KOPT-K1 (cell line): ENCODE measurements at regions not wholly inside any gene's neighbourhood (a gene's known extent, or its start where the extent isn't known, plus 50 kb on each side); places are given as distances from the start of the nearest gene placed in this dataset.

ENCODE experiments used
- H3K27ac ChIP-seq: fragments of 200-600 bp; sonication (generic); 2 replicates; pipeline ENCODE4 v1.5.1; 2016; ENCODE audit warnings: antibody characterized with exemption, mild to moderate bottlenecking, low read depth, low read length; ENCODE audit not compliant: poor library complexity, severe bottlenecking
- H3K36me3 ChIP-seq: fragments of 200-600 bp; sonication (generic); 2 replicates; pipeline ENCODE4 v1.5.1; 2017; ENCODE audit warnings: antibody characterized with exemption, mild to moderate bottlenecking, low read length, moderate library complexity; ENCODE audit not compliant: insufficient read depth
- H3K9me3 ChIP-seq: fragments of 200-600 bp; sonication (generic); 2 replicates; pipeline ENCODE4 v1.5.1; 2017; ENCODE audit warnings: antibody characterized with exemption, low read length, mild to moderate bottlenecking; ENCODE audit not compliant: insufficient read depth, poor library complexity, severe bottlenecking

GRCh38 chr13:109657395-109657794, 129.0 kb downstream of the IRS2 start:
- Histone ChIP-seq H3K9me3 (no peaks in the 10 kb centered on the region), H3K36me3 (no peaks in the 10 kb centered on the region), H3K27ac (no peak overlapping the region)

GRCh38 chr13:109656206-109656605, 130.2 kb downstream of the IRS2 start:
- no peaks in the 10 kb centered on the region for H3K9me3 ChIP-seq
- H3K27ac ChIP-seq = no peak overlapping the region
- H3K36me3 ChIP-seq = no peaks in the 10 kb centered on the region

GRCh38 chr13:109655611-109656010, 130.8 kb downstream of the IRS2 start:
- H3K27ac ChIP-seq = no peak overlapping the region
- no peaks in the 10 kb centered on the region for H3K9me3 ChIP-seq
- no peaks in the 10 kb centered on the region for H3K36me3 ChIP-seq

- H3K36me3 ChIP-seq = no peaks in the 10 kb centered on the region
- H3K27ac ChIP-seq = no peak overlapping the region
- no peaks in the 10 kb centered on the region for H3K9me3 ChIP-seq
These were observed 131.2 kb downstream of the IRS2 start for GRCh38 chr13:109655206-109655600.

DNA sequence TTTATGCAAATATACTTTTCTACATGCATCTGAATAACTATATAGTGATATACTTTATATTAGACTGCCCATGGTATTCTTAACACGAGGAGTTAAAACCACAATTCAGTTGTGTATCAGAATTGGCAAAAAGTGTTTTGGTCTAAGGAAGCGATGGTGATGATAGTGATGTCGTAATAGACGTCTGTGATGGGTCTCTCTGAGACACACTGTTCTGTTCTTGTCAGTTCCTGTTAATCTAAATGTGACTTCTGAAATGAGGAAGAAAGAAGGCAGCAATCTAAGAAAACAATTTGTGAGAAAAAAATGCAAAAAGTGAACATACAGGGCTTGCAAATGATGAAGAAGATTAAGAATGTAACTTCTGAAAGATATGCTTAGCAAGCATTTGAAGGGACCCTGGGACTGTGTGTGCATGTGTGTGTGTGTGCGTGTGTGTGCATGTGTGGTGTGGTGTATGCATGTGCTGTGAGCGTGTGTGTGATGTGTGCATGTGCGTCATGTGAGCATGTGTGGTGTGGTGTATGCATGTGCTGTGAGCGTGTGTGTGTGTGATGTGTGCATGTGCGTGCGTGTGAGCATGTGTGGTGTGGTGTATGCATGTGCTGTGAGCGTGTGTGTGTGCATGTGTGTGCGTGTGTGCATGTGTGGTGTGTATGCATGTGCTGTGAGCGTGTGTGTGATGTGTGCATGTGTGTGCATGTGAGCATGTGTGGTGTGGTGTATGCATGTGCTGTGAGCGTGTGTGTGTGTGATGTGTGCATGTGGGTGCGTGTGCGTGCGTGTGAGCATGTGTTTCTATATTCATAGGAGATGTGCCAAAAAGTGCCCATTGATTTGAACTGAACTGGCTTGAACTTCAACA, 131.8 kb downstream of the IRS2 start:
- no peak overlapping the region for H3K27ac ChIP-seq
- no peaks in the 10 kb centered on the region for H3K9me3 ChIP-seq
- no peaks in the 10 kb centered on the region for H3K36me3 ChIP-seq

DNA sequence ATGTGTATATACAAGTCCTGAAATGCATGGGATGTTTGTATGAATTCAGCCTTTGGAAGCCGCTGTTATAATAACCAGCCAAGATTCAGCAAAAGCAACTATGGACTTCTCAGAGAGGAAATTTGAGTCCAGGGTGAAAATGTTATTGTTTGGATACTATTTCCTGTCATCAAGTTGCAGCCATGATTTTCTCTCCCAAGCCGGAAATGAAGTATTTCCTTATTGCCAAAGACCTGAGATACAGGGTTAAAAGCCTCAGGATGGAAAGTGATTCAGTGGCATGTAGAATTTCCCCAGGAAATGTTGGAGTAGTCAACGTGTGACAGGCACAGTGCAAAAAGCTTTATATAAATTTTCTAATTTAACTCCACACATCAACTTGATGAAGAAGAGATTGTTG, 133.9 kb downstream of the IRS2 start:
- no peak overlapping the region for H3K27ac ChIP-seq
- no peaks in the 10 kb centered on the region for H3K36me3 ChIP-seq
- no peaks in the 10 kb centered on the region for H3K9me3 ChIP-seq

DNA sequence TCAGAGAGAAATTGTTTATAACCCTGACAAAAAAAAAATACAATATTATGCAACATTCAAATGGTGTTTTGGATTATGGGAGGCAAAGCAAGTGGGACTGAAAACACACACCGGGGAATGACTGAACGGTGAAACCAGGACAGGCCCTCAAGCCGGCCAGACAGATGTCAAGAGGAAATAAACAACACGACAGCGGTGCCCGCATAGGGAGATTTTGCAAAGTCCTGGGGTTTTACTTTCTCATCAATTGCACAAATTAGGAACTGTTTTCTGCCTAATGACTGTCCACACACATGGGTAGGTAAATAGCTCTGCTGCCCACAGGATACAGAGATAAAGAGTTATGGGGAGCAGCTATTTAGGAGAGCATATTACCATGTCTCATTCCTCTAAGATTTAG, 134.5 kb downstream of the IRS2 start:
- no peaks in the 10 kb centered on the region for H3K36me3 ChIP-seq
- H3K9me3 ChIP-seq = no peaks in the 10 kb centered on the region
- no peak overlapping the region for H3K27ac ChIP-seq

GRCh38 chr13:109651311-109651710, 135.1 kb downstream of the IRS2 start:
- H3K9me3 ChIP-seq = no peaks in the 10 kb centered on the region
- H3K36me3 ChIP-seq = no peaks in the 10 kb centered on the region
- H3K27ac ChIP-seq = no peak overlapping the region

- Histone ChIP-seq H3K36me3 (no peaks in the 10 kb centered on the region), H3K9me3 (no peaks in the 10 kb centered on the region), H3K27ac (no peak overlapping the region)
These were observed 135.5 kb downstream of the IRS2 start for GRCh38 chr13:109650861-109651260.

DNA sequence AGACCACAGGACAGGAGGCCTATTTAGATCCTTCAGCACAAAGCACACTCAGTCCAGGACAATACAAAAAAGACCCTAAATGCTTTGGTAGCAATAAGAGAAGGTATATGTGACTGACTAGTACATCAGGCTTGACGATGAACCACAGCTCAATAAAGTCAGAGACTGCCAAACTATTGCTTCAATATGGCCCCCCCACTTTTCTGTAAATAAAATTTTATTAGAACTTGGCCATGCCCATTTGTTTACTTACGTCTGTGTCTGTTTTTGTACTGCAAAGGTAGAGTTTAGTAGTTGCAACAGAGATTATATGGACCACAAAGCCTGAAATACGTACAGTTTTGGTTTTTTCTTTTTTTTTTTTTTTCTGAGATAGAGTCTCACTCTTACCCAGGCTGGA, 136.7 kb downstream of the IRS2 start:
- H3K9me3 ChIP-seq = no peaks in the 10 kb centered on the region
- no peak overlapping the region for H3K27ac ChIP-seq
- H3K36me3 ChIP-seq = no peaks in the 10 kb centered on the region

DNA sequence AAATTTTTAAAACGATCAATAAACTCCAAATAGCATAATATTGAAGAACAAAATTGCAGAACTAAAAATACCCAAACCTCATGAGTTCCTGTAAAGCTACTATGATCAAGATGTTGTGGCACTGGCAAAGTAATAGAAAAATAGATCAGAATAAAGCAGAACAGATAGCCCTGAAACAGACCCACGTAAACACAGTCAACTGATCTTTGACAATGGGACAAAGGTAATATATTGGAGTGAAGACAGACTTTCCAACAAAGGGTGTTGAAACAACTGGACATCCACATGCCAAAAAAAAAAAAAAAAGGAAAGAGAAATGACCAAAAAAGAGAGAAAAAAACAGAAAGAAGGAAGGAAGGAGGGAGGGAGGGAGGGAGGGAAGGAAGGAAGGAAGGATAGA, 138.7 kb downstream of the IRS2 start:
- Histone ChIP-seq H3K36me3 (no peaks in the 10 kb centered on the region), H3K9me3 (peaks cover under 1% of the 10 kb centered on the region), H3K27ac (no peak overlapping the region)

GRCh38 chr13:109647053-109647452, 139.3 kb downstream of the IRS2 start:
- Histone ChIP-seq H3K27ac (no peak overlapping the region), H3K9me3 (peaks cover 5% of the 10 kb centered on the region), H3K36me3 (no peaks in the 10 kb centered on the region)

DNA sequence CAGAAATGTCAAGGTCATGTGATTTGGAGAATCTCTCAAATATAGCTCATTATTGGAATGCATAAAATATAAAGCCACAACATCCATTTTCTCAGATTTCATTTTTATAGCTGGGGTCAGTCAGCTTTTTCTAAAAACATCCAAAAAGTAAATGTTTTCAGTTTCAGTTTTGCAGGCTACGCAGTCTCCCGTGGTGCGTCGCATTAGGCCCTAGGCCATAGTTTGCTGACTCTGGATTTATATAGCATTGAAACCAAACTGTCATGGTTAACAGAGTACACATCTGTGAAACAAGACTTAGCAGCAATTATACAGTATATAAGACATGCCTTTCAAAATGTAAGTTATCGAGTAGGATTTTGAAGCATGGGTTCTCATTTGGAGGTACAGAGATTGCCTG, 140.0 kb downstream of the IRS2 start:
- no peaks in the 10 kb centered on the region for H3K36me3 ChIP-seq
- H3K27ac ChIP-seq = no peak overlapping the region
- H3K9me3 ChIP-seq = peaks cover 7% of the 10 kb centered on the region

DNA sequence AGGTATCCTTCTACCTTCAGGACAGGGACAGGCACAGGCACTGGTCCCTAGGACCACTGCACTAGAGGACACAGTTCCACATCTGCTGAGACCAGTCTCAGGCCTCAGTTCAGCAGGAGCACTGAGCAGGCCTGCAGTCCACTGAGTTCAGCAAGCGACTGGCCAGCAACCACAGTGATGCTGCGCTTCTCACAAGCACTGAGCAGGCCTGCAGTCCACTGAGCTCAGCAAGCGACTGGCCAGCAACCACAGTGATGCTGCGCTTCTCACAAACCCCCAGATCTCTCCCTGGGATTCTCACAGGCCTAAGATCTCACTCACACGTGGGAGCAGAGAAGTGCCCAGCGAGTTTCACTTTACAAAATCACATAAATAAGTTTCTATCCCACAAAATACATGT, 140.6 kb downstream of the IRS2 start:
- Histone ChIP-seq H3K36me3 (no peaks in the 10 kb centered on the region), H3K9me3 (peaks cover 12% of the 10 kb centered on the region), H3K27ac (no peak overlapping the region)

GRCh38 chr13:109644956-109645355, 141.4 kb downstream of the IRS2 start:
- Histone ChIP-seq H3K36me3 (no peaks in the 10 kb centered on the region), H3K9me3 (peaks cover 21% of the 10 kb centered on the region), H3K27ac (no peak overlapping the region)

DNA sequence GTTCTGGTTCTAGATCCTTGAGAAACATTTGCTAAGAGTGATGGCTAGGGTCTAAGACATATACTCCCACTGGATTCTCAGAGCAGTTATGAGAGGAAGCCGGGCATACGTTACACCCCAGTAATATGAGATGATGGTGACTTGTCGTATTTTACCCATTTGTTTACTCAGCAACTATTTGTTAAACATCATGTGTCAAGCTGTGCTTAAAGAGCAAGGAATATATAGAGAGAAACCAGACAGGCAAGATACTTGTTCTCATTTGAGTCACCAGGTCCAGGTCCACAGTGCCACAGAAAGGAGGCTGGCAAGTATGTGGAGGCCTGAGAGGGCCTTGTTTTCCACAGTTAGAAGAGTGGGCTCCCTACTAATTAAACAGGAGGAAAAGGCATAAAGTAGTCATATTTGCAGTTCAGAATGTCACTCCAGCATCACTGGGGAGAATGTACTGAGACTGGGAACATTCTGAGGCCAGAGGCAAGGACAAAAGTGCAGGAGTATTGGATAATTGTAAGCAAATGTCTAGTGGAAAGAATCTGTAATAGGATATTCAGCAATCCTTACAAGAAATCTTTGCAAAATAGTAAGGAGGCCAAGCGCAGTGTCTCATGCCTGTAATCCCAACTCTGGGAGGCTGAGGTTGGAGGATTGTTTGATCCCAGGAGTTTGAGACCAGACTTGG, 142.2 kb downstream of the IRS2 start:
- Histone ChIP-seq H3K36me3 (no peaks in the 10 kb centered on the region), H3K27ac (no peak overlapping the region), H3K9me3 (peaks cover 29% of the 10 kb centered on the region)
